ENCODE measurements at regions not wholly inside any gene's neighbourhood (a gene's known extent, or its start where the extent isn't known, plus 50 kb on each side); places are given as distances from the start of the nearest gene placed in this dataset.
"Not testable (repeated sequence)": the region's sequence is repeated elsewhere in the genome, so short reads cannot be mapped to it uniquely, and the experiment has no call there.

DNA sequence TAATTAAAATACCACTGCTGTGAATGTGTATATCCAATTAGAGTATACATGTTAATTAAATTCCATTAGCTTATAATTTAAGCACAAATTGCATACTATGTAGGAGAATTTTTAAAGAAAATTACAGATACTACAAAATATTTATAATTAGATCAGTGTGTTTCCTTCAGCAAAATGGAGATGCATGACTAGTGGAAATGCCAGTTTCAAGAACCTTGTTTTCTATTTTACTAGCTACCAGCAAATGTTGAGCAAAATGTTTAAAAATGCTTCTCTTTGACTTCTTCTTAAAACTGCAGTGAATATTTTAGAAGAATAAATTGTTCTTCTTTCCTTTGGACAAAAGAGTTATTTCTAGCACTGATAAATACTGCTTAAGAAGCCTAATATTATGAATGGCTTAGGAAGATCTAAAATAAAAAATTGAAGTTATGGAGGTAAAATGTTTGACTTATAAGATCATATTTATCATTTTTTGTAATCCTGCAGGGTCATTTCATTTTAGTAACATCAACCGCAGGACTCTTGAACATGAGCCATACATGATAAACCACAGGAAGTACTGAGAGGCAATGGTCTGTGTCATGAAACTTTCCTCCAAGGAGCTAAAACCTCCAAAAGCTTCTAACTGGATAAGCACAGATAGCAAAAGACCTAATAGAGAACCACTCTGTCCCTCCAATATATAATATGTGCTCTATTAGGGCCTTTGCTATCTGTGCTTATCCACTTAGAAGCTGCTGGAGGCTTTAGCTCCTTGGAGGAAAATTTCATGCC is 1066.0 kb upstream of the CELF2 start:
- Histone ChIP-seq H3K36me3 (no peaks in the 10 kb centered on the region), H3K27me3 (no peaks in the 10 kb centered on the region), H3K4me3 (no peak overlapping the region), H3K4me1 (no peaks in the 10 kb centered on the region), H3K27ac (no peak overlapping the region), H3K9me3 (no peaks in the 10 kb centered on the region)
- no peak for DNase-seq (ENCODE audit: low spot score)
- TF ChIP-seq, protein P1, sequence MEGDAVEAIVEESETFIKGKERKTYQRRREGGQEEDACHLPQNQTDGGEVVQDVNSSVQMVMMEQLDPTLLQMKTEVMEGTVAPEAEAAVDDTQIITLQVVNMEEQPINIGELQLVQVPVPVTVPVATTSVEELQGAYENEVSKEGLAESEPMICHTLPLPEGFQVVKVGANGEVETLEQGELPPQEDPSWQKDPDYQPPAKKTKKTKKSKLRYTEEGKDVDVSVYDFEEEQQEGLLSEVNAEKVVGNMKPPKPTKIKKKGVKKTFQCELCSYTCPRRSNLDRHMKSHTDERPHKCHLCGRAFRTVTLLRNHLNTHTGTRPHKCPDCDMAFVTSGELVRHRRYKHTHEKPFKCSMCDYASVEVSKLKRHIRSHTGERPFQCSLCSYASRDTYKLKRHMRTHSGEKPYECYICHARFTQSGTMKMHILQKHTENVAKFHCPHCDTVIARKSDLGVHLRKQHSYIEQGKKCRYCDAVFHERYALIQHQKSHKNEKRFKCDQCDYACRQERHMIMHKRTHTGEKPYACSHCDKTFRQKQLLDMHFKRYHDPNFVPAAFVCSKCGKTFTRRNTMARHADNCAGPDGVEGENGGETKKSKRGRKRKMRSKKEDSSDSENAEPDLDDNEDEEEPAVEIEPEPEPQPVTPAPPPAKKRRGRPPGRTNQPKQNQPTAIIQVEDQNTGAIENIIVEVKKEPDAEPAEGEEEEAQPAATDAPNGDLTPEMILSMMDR (IDR thresholded peaks at IDR 0.05) = no peak

DNA sequence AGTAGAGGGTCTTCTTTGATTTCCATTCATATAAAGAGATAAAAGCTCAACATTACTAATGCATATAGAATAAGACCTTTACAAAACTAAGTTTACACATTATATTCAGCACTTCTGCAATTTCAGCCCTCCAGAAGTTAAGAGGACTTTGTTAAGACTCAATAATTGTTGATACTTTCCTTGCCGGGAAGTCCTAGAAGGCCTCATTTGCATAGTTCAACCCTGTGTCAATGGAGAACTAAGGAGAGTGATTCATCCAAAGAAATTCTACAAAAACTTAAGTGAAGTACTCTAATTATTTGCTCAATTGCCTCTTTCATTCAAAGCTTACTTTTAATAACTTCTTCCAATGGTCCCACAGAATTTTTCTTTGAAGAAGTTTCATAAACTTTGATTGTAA is 1060.3 kb upstream of the CELF2 start:
- DNase-seq (ENCODE audit: low spot score) = no peak
- TF ChIP-seq, protein P1 (IDR thresholded peaks at IDR 0.05) = no peak
- Histone ChIP-seq H3K36me3 (no peaks in the 10 kb centered on the region), H3K4me3 (no peak overlapping the region), H3K4me1 (no peaks in the 10 kb centered on the region), H3K27me3 (no peaks in the 10 kb centered on the region), H3K27ac (no peak overlapping the region), H3K9me3 (no peaks in the 10 kb centered on the region)

DNA sequence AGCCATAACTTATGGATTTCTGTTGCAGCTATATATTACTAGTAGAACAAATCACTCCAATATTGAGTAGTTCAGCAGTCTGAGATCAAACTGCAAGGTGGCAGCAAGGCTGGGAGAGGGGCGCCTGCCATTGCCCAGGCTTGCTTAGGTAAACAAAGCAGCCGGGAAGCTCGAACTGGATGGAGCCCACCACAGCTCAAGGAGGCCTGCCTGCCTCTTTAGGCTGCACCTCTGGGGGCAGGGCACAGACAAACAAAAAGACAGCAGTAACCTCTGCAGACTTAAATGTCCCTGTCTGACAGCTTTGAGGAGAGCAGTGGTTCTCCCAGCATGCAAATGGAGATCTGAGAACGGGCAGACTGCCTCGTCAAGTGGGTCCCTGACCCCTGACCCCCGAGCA is 1059.8 kb upstream of the CELF2 start:
- H3K27ac ChIP-seq; H3K27me3 ChIP-seq; H3K4me1 ChIP-seq; H3K4me3 ChIP-seq; H3K9me3 ChIP-seq; H3K36me3 ChIP-seq; DNase-seq (ENCODE audit: low spot score): not testable (repeated sequence)

DNA sequence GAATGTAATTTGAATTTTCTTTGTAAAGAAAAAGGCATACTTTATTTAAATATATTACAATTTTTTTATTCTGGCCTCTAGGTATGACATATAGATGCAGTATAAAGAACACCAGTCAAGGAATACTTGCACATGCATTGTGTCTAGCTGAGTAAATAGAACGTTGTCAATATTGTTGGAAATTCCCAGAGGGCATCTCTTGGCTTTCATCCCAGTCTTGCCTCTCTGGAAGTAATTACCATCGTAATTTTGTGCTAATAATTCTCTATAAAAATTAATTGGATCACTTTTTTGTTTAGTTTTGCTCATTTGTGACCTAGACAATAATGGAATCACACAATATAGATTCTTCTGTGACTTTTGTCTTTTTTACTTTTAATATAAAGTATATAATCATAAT is 1052.3 kb upstream of the CELF2 start:
- TF ChIP-seq, protein P1 (IDR thresholded peaks at IDR 0.05) = no peak
- Histone ChIP-seq H3K4me1 (no peaks in the 10 kb centered on the region), H3K27me3 (no peaks in the 10 kb centered on the region), H3K27ac (no peak overlapping the region), H3K36me3 (no peaks in the 10 kb centered on the region), H3K4me3 (no peak overlapping the region), H3K9me3 (no peaks in the 10 kb centered on the region)
- no peak for DNase-seq (ENCODE audit: low spot score)

DNA sequence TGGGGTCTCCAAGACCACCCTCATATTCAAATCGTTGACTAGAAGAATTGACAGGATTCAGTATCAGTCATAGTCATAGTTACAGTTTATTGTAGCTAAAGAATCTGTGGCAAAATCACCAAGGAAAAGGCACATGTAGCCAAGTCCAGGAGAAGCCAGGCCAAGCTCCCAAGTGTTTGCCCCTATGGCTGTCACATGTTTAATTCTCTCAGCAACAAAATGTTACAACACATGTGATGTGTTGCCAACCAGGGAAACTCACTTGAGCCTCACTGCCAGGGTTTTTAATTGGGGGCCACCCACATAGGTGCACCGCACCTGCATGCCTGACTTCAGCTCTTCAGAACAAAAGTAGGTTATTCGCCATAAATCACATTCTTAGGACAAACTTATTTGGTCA is 1030.9 kb upstream of the CELF2 start:
- Histone ChIP-seq H3K4me1 (no peaks in the 10 kb centered on the region), H3K27me3 (no peaks in the 10 kb centered on the region), H3K4me3 (no peak overlapping the region), H3K36me3 (no peaks in the 10 kb centered on the region), H3K9me3 (peaks cover 0 to 8% of the 10 kb centered on the region in 2 donors), H3K27ac (no peak overlapping the region)
- DNase-seq (ENCODE audit: low spot score) = no peak
- TF ChIP-seq, protein P1 (IDR thresholded peaks at IDR 0.05) = no peak

DNA sequence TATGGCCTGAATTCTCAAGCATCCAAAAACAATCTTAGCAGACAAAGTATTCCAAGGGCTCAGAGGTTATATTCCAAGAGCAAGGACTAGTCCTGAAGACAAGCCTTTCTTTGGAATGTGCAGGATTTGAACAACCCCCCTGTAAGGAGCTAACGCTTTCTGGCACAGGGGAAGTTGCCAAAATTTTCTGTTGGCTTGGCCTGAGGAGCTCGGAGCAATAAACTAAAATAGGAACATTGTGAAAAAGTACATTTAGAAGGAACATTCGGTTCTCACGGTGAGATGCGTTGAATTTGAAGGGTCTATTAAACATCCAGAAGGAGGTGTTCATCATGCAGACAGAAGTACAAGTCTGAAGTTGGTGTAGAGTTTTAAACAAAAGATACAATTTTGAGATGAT is 1030.5 kb upstream of the CELF2 start:
- no peak overlapping the region for H3K4me3 ChIP-seq
- H3K4me1 ChIP-seq = no peaks in the 10 kb centered on the region
- TF ChIP-seq, protein P1 (IDR thresholded peaks at IDR 0.05) = no peak
- peaks cover 0 to 8% of the 10 kb centered on the region in 2 donors for H3K9me3 ChIP-seq
- no peaks in the 10 kb centered on the region for H3K27me3 ChIP-seq
- no peak overlapping the region for H3K27ac ChIP-seq
- no peak for DNase-seq (ENCODE audit: low spot score)
- H3K36me3 ChIP-seq = no peaks in the 10 kb centered on the region

Measured in right atrium auricular region (tissue), 2 donors.